PC-3 (cell line): ENCODE measurements at regions not wholly inside any gene's neighbourhood (a gene's known extent, or its start where the extent isn't known, plus 50 kb on each side); places are given as distances from the start of the nearest gene placed in this dataset.

Experiments used
- ATAC-seq: fragments of 200-7000 bp; cut with Tn5 transposase; 2 replicates; pipeline ENCODE4 v1.9.1; 2020; ENCODE audit warnings: mild to moderate bottlenecking, moderate library complexity
- BruUV-seq: library from RNA; stranded (reverse); fragments of 400-500 nt; replicated peaks from 2 replicates; lab custom pipeline; 2021; lab: Mats Ljungman, UMichigan
- CTCF ChIA-PET: fragments of 300-600 bp; sonication (Branson Sonifier 250); formaldehyde crosslinking; loops from one replicate; lab custom pipeline; 2022; ENCODE audit warnings: antibody characterized with exemption; lab: Charles Lee
- POLR2A ChIA-PET: fragments of 300-600 bp; sonication (Branson Sonifier 250); formaldehyde crosslinking; loops from one replicate; lab custom pipeline; 2022; ENCODE audit warnings: antibody characterized with exemption; ENCODE audit not compliant: unreplicated experiment; lab: Charles Lee
- DNase-seq: peaks from one replicate; pipeline ENCODE4 v3.0.0-alpha.2; 2015
- H2AFZ ChIP-seq: fragments of 300-600 bp; sonication (generic); 2 replicates; pipeline ENCODE4 v1.6.0; 2016; ENCODE audit warnings: antibody characterized with exemption, low read length
- H3F3A ChIP-seq: fragments of 300-600 bp; sonication (generic); one replicate; pipeline ENCODE4 v1.6.0; 2017; ENCODE audit warnings: antibody characterized with exemption, low read length, control low read depth, mild to moderate bottlenecking; ENCODE audit not compliant: unreplicated experiment
- H3K27ac ChIP-seq: fragments of 300-600 bp; sonication (generic); 2 replicates; pipeline ENCODE4 v1.5.1; 2016; ENCODE audit warnings: mild to moderate bottlenecking, low read length
- H3K27me3 ChIP-seq: fragments of 300-600 bp; sonication (generic); 2 replicates; pipeline ENCODE4 v1.6.1; 2016; ENCODE audit warnings: low read length, mixed read lengths
- H3K36me3 ChIP-seq: fragments of 300-600 bp; sonication (generic); 2 replicates; pipeline ENCODE4 v1.6.1; 2016; ENCODE audit warnings: low read depth, mixed run types, low read length, mixed read lengths
- H3K4me1 ChIP-seq: fragments of 300-600 bp; sonication (generic); 2 replicates; pipeline ENCODE4 v1.5.1; 2016; ENCODE audit warnings: low read length; ENCODE audit not compliant: insufficient read depth
- H3K4me2 ChIP-seq: fragments of 300-600 bp; sonication (generic); 2 replicates; pipeline ENCODE4 v1.6.0; 2016; ENCODE audit warnings: low read length
- H3K4me3 ChIP-seq: fragments of 300-600 bp; sonication (generic); 2 replicates; pipeline ENCODE4 v1.5.1; 2016; ENCODE audit warnings: mild to moderate bottlenecking, low read length, mixed read lengths
- H3K79me2 ChIP-seq: fragments of 300-600 bp; sonication (generic); 2 replicates; pipeline ENCODE4 v1.6.1; 2017; ENCODE audit warnings: low read length, mixed read lengths
- H3K9ac ChIP-seq: fragments of 300-600 bp; sonication (generic); 2 replicates; pipeline ENCODE4 v1.6.0; 2016; ENCODE audit warnings: mild to moderate bottlenecking, low read length
- H3K9me2 ChIP-seq: fragments of 300-600 bp; sonication (generic); replicated peaks from 2 replicates; pipeline ENCODE4 v1.6.1; 2016; ENCODE audit warnings: mixed run types, low read length, mixed read lengths
- H3K9me3 ChIP-seq: fragments of 300-600 bp; sonication (generic); 2 replicates; pipeline ENCODE4 v1.6.1; 2016; ENCODE audit warnings: low read length, mixed read lengths
- H4K20me1 ChIP-seq: fragments of 300-600 bp; sonication (generic); 2 replicates; pipeline ENCODE4 v1.6.1; 2016; ENCODE audit warnings: low read length, mixed read lengths
- CTCF ChIP-seq: fragments of 300-600 bp; sonication (generic); conservative IDR thresholded peaks from 2 replicates; pipeline ENCODE4 v1.5.1; 2017; ENCODE audit warnings: antibody characterized with exemption, low read depth, mild to moderate bottlenecking, low read length
- EZH2 ChIP-seq: fragments of 300-600 bp; sonication (generic); IDR thresholded peaks from one replicate; pipeline ENCODE4 v1.6.1; 2017; ENCODE audit warnings: antibody characterized with exemption, mild to moderate bottlenecking, low read length; ENCODE audit not compliant: unreplicated experiment
- EZH2phosphoT487 ChIP-seq: fragments of 300-600 bp; sonication (generic); IDR thresholded peaks from 2 replicates; pipeline ENCODE4 v1.6.1; 2018; ENCODE audit warnings: mild to moderate bottlenecking, antibody characterized with exemption, low read length, borderline replicate concordance
- intact Hi-C: fragments of 100-400 bp; cut with micrococcal nuclease; formaldehyde crosslinking; loops from 2 replicates; pipeline ENCODE4 v1.9.0; 2023

- Histone ChIP-seq H2AFZ (no peak overlapping the region), H3F3A (no peaks in the 10 kb centered on the region), H3K9ac (no peak overlapping the region), H3K4me1 (no peaks in the 10 kb centered on the region), H3K9me3 (no peaks in the 10 kb centered on the region), H4K20me1 (no peaks in the 10 kb centered on the region), H3K27ac (no peak overlapping the region), H3K4me2 (no peak overlapping the region), H3K9me2 (no peaks in the 10 kb centered on the region), H3K4me3 (no peak overlapping the region), H3K79me2 (no peaks in the 10 kb centered on the region), H3K27me3 (no peaks in the 10 kb centered on the region), H3K36me3 (no peaks in the 10 kb centered on the region)
- no peak for DNase-seq
- TF ChIP-seq CTCF (no peak), EZH2phosphoT487 (no peak), EZH2 (no peak)
- ATAC-seq, result no peak
- BruUV-seq, result no TSS peak
- ChIA-PET POLR2A (no interaction called here), CTCF (no interaction called here)
- intact Hi-C loops, result no loop called here
Measured at GRCh38 chr9:28177925-28178324, 604.6 kb upstream of the C9orf72 start.

- H3K36me3 ChIP-seq, result no peaks in the 10 kb centered on the region
- no peak overlapping the region for H3K9ac ChIP-seq
- no peaks in the 10 kb centered on the region for H3K4me1 ChIP-seq
- no peaks in the 10 kb centered on the region for H3K9me3 ChIP-seq
- no peaks in the 10 kb centered on the region for H3K79me2 ChIP-seq
- DNase-seq (no peak), ATAC-seq (no peak)
- H3K27me3 ChIP-seq, result no peaks in the 10 kb centered on the region
- no TSS peak for BruUV-seq
- H2AFZ ChIP-seq, result no peak overlapping the region
- no peaks in the 10 kb centered on the region for H4K20me1 ChIP-seq
- no peak overlapping the region for H3K4me2 ChIP-seq
- H3K27ac ChIP-seq, result no peak overlapping the region
- H3K4me3 ChIP-seq, result no peak overlapping the region
- H3F3A ChIP-seq, result no peaks in the 10 kb centered on the region
- ChIA-PET POLR2A (no interaction called here), CTCF (no interaction called here)
- TF ChIP-seq CTCF (no peak), EZH2phosphoT487 (no peak), EZH2 (no peak)
- intact Hi-C loops, result no loop called here
- H3K9me2 ChIP-seq, result no peaks in the 10 kb centered on the region
Measured at GRCh38 chr9:28179893-28180292, 606.6 kb upstream of the C9orf72 start.

GRCh38 chr9:28190981-28191380 is 617.7 kb upstream of the C9orf72 start:
- H3K4me1 ChIP-seq, result no peaks in the 10 kb centered on the region
- no peaks in the 10 kb centered on the region for H3K9me3 ChIP-seq
- no peaks in the 10 kb centered on the region for H3K27me3 ChIP-seq
- H3K36me3 ChIP-seq, result no peaks in the 10 kb centered on the region
- no peak overlapping the region for H3K9ac ChIP-seq
- no peak for TF ChIP-seq CTCF
- no peak for TF ChIP-seq EZH2phosphoT487
- TF ChIP-seq EZH2, result no peak
- no peaks in the 10 kb centered on the region for H3F3A ChIP-seq
- H2AFZ ChIP-seq, result no peak overlapping the region
- intact Hi-C loops, result no loop called here
- ATAC-seq (no peak), DNase-seq (no peak)
- ChIA-PET CTCF (no interaction called here), POLR2A (no interaction called here)
- no peak overlapping the region for H3K27ac ChIP-seq
- H3K79me2 ChIP-seq, result no peaks in the 10 kb centered on the region
- H3K4me3 ChIP-seq, result no peak overlapping the region
- no peaks in the 10 kb centered on the region for H3K9me2 ChIP-seq
- no TSS peak for BruUV-seq
- no peaks in the 10 kb centered on the region for H4K20me1 ChIP-seq
- H3K4me2 ChIP-seq, result no peak overlapping the region
